ENCODE measurements at regions not wholly inside any gene's neighbourhood (a gene's known extent, or its start where the extent isn't known, plus 50 kb on each side); places are given as distances from the start of the nearest gene placed in this dataset.

DNA sequence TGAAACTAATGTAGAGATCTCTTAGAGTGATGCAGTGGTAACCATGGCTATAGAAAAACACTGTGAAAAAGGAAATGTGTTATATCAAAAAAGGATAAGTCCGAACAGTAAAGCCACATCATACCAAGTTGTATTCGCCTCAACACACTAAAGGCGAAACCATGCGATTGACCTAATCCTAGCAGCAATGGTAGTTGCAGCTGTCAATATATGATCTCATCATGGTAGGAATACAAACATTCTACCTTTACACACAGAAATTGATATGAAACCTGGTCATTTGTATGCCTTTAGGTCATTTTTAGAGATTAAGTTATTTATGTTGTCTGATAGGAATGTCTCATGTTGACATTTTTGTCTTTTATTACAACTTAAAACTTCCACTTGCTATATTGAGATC, 271.9 kb downstream of the SLITRK6 start:
- H4K20me1 ChIP-seq (ENCODE audit: insufficient read depth, low read length) = no peaks in the 10 kb centered on the region
- no peak overlapping the region for H3K56ac ChIP-seq (ENCODE audit: extremely low read depth, insufficient read depth, low read length)
- TF ChIP-seq CEBPB (IDR thresholded peaks at IDR 0.05; ENCODE audit: low read depth, low read length) (no peak), BHLHE40 (IDR thresholded peaks at IDR 0.05; ENCODE audit: low read depth, low read length) (no peak), MAFK (IDR thresholded peaks at IDR 0.05; ENCODE audit: low read depth, low read length) (no peak), NFE2L2 (IDR thresholded peaks at IDR 0.05; ENCODE audit: low read depth, low read length) (no peak), SMC3 (IDR thresholded peaks at IDR 0.05; ENCODE audit: low read depth, low read length) (no peak), RCOR1 (IDR thresholded peaks at IDR 0.05; ENCODE audit: insufficient replicate concordance, low read length) (no peak), RFX5 (IDR thresholded peaks at IDR 0.05; ENCODE audit: low read depth, low read length) (no peak), FOS (IDR thresholded peaks at IDR 0.05; ENCODE audit: low read depth, low read length) (no peak), MXI1 (IDR thresholded peaks at IDR 0.05; ENCODE audit: borderline replicate concordance, low read depth, low read length) (no peak), CHD1 (IDR thresholded peaks at IDR 0.05; ENCODE audit: low read depth, low read length) (no peak), MAZ (IDR thresholded peaks at IDR 0.05; ENCODE audit: borderline replicate concordance, low read depth, low read length) (no peak), RAD21 (IDR thresholded peaks at IDR 0.05; ENCODE audit: low read length) (no peak), POLR2A (IDR thresholded peaks at IDR 0.05; ENCODE audit: low read depth, low read length) (no peak)
- TF ChIP-seq, protein P1, sequence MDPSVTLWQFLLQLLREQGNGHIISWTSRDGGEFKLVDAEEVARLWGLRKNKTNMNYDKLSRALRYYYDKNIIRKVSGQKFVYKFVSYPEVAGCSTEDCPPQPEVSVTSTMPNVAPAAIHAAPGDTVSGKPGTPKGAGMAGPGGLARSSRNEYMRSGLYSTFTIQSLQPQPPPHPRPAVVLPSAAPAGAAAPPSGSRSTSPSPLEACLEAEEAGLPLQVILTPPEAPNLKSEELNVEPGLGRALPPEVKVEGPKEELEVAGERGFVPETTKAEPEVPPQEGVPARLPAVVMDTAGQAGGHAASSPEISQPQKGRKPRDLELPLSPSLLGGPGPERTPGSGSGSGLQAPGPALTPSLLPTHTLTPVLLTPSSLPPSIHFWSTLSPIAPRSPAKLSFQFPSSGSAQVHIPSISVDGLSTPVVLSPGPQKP (IDR thresholded peaks at IDR 0.05; ENCODE audit: borderline replicate concordance, low read depth, low read length) = no peak
- TF ChIP-seq, protein P2, sequence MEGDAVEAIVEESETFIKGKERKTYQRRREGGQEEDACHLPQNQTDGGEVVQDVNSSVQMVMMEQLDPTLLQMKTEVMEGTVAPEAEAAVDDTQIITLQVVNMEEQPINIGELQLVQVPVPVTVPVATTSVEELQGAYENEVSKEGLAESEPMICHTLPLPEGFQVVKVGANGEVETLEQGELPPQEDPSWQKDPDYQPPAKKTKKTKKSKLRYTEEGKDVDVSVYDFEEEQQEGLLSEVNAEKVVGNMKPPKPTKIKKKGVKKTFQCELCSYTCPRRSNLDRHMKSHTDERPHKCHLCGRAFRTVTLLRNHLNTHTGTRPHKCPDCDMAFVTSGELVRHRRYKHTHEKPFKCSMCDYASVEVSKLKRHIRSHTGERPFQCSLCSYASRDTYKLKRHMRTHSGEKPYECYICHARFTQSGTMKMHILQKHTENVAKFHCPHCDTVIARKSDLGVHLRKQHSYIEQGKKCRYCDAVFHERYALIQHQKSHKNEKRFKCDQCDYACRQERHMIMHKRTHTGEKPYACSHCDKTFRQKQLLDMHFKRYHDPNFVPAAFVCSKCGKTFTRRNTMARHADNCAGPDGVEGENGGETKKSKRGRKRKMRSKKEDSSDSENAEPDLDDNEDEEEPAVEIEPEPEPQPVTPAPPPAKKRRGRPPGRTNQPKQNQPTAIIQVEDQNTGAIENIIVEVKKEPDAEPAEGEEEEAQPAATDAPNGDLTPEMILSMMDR (conservative IDR thresholded peaks at IDR 0.05; ENCODE audit: low read depth, low read length) = no peak
- TF ChIP-seq, protein P3, sequence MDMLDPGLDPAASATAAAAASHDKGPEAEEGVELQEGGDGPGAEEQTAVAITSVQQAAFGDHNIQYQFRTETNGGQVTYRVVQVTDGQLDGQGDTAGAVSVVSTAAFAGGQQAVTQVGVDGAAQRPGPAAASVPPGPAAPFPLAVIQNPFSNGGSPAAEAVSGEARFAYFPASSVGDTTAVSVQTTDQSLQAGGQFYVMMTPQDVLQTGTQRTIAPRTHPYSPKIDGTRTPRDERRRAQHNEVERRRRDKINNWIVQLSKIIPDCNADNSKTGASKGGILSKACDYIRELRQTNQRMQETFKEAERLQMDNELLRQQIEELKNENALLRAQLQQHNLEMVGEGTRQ (IDR thresholded peaks at IDR 0.05; ENCODE audit: low read depth, low read length) = no peak
- no peak overlapping the region for H2AK9ac ChIP-seq (replicated peaks; ENCODE audit: low read depth, low read length, poor library complexity)
- ATAC-seq (ENCODE audit: low read depth) (no peak), DNase-seq (no peak)
- H4K8ac ChIP-seq (ENCODE audit: low read depth in 2 of 2, low read length in 2 of 2) = peak overlapping the region in 1 of 2 experiments; percentile 39; a peak in 1 of 4 replicates
- peak overlapping the region; percentile 92 for H3K18ac ChIP-seq (ENCODE audit: low read depth, low read length)
- no peaks in the 10 kb centered on the region for H3K79me1 ChIP-seq (ENCODE audit: low read depth in 1 of 2, low read length in 2 of 2)
- H3K4ac ChIP-seq (ENCODE audit: low read depth, low read length) = peak overlapping the region; percentile 42; the same call in 1 of the 2 replicates
- peak overlapping the region; percentile 71; the same call in 1 of the 2 replicates for H2AK5ac ChIP-seq (ENCODE audit: low read depth, low read length)
- H4K91ac ChIP-seq (ENCODE audit: insufficient read depth, low read depth, low read length) = peak overlapping the region; percentile 57; the same call in 1 of the 2 replicates
- H4K5ac ChIP-seq (ENCODE audit: low read depth, low read length) = peak overlapping the region; percentile 19; the same call in 1 of the 2 replicates
- H2BK15ac ChIP-seq (ENCODE audit: low read depth, low read length) = peak overlapping the region; percentile 62; the same call in 1 of the 3 replicates
- ChIA-PET CTCF (no interaction called here), POLR2A (ENCODE audit: unreplicated experiment) (no interaction called here)
- no peak overlapping the region for H3K23ac ChIP-seq (ENCODE audit: low read depth, low read length)
- 0 out of 2 replicates have a peak overlapping the region, but pooled peaks have one; percentile 13 for H3K14ac ChIP-seq (replicated peaks; ENCODE audit: low read depth, low read length)
- WGBS, 2 experiments (ENCODE audit: extremely low coverage in 2 of 2, insufficient read length in 1 of 2) = no CpG with 5 or more reads among the region's 4 CpGs
- no peak overlapping the region for H3K4me2 ChIP-seq (ENCODE audit: low read depth, low read length)
- no peak overlapping the region for H3K4me3 ChIP-seq (ENCODE audit: insufficient read depth, low read depth, low read length)
- H2BK20ac ChIP-seq (ENCODE audit: low read depth, low read length) = peak overlapping the region; percentile 53; the same call in 1 of the 2 replicates
- H3K9me1 ChIP-seq (ENCODE audit: insufficient read depth, low read length) = 0 out of 2 replicates have a peak, but pooled peaks cover 2% of the 10 kb centered on the region
- no peak overlapping the region for H3K9ac ChIP-seq (ENCODE audit: low read depth, low read length)
- in situ Hi-C loops (cut with MboI; ENCODE audit: low sequenced_read_pairs) = no loop called here
- dilution Hi-C loops (cut with HindIII; ENCODE audit: low sequenced_read_pairs, unreplicated experiment) = no loop called here
- peaks cover 6% of the 10 kb centered on the region for H3K4me1 ChIP-seq (ENCODE audit: control insufficient read depth, insufficient read depth, low read length)
- no peaks in the 10 kb centered on the region for H3K27me3 ChIP-seq (ENCODE audit: control insufficient read depth, insufficient read depth, low read length)
- no peak overlapping the region for H2AFZ ChIP-seq (replicated peaks; ENCODE audit: low read length, poor library complexity)
- no peak overlapping the region for H3K27ac ChIP-seq (ENCODE audit: insufficient read depth, low read length)
- no peaks in the 10 kb centered on the region for H3K9me3 ChIP-seq (ENCODE audit: control insufficient read depth, insufficient read depth, low read length)
- peak overlapping the region; percentile 66 for H2BK120ac ChIP-seq (ENCODE audit: low read depth, low read length)
- BruUV-seq (replicated peaks) = no TSS peak
- H3K36me3 ChIP-seq (ENCODE audit: control insufficient read depth, insufficient read depth, low read length) = no peaks in the 10 kb centered on the region
- peak overlapping the region; percentile 70 for H2BK5ac ChIP-seq (ENCODE audit: low read depth, low read length, poor library complexity, severe bottlenecking)
- intact Hi-C loops (cut with micrococcal nuclease) = loop anchor here (5.0 kb wide), 2 partner anchors 200 to 270 kb away; partner anchors contain the start of gene SLITRK6

Measured in IMR-90 (cell line).